DND-41 (cell line): ENCODE measurements at regions not wholly inside any gene's neighbourhood (a gene's known extent, or its start where the extent isn't known, plus 50 kb on each side); places are given as distances from the start of the nearest gene placed in this dataset.

Source experiments
- ATAC-seq: fragments of 200-7000 bp; cut with Tn5 transposase; 3 replicates; pipeline ENCODE4 v1.9.1; 2021; ENCODE audit warnings: low read depth; ENCODE audit not compliant: insufficient read depth
- DNase-seq: peaks from one replicate; pipeline ENCODE4 v3.0.0-alpha.2; 2020
- H2AFZ ChIP-seq: 2 replicates; pipeline ENCODE4 v1.6.0; 2012; ENCODE audit warnings: low read depth, low read length
- H3K27ac ChIP-seq: 2 replicates; pipeline ENCODE4 v1.5.1; 2012; ENCODE audit warnings: low read length, inconsistent platforms
- H3K27me3 ChIP-seq: fragments of 200-600 bp; sonication (generic); 2 replicates; pipeline ENCODE4 v1.6.0; 2012; ENCODE audit warnings: low read length, mild to moderate bottlenecking, inconsistent platforms; ENCODE audit not compliant: insufficient read depth, poor library complexity
- H3K36me3 ChIP-seq: 2 replicates; pipeline ENCODE4 v1.5.1; 2012; ENCODE audit warnings: low read length, inconsistent platforms; ENCODE audit not compliant: insufficient read depth
- H3K4me1 ChIP-seq: 2 replicates; pipeline ENCODE4 v1.5.1; 2012; ENCODE audit warnings: mild to moderate bottlenecking, low read length; ENCODE audit not compliant: insufficient read depth
- H3K4me2 ChIP-seq: 2 replicates; pipeline ENCODE4 v1.6.0; 2012; ENCODE audit warnings: mild to moderate bottlenecking, moderate library complexity, low read length, inconsistent platforms; ENCODE audit not compliant: insufficient read depth
- H3K4me3 ChIP-seq, 2 experiments: fragments of 200-600 bp in 1 of 2; shearing (Covaris generic) in 1 of 2; 2 replicates each; pipeline ENCODE4 v1.5.1; 2012 to 2016; ENCODE audit warnings: inconsistent platforms in 2 of 2, low read length in 2 of 2, mild to moderate bottlenecking in 2 of 2, low read depth in 1 of 2, moderate library complexity in 1 of 2
- H3K79me2 ChIP-seq: 2 replicates; pipeline ENCODE4 v1.6.0; 2012; ENCODE audit warnings: low read length, inconsistent platforms; ENCODE audit not compliant: insufficient read depth
- H3K9ac ChIP-seq: 2 replicates; pipeline ENCODE4 v1.6.0; 2012; ENCODE audit warnings: low read depth, mild to moderate bottlenecking, inconsistent platforms, low read length, moderate library complexity
- H3K9me3 ChIP-seq: 2 replicates; pipeline ENCODE4 v1.5.1; 2012; ENCODE audit warnings: low read length, moderate library complexity, mild to moderate bottlenecking, inconsistent platforms; ENCODE audit not compliant: insufficient read depth, severe bottlenecking
- H4K20me1 ChIP-seq: 2 replicates; pipeline ENCODE4 v1.6.0; 2012; ENCODE audit warnings: low read length; ENCODE audit not compliant: insufficient read depth
- EZH2 ChIP-seq: IDR thresholded peaks from 3 replicates; pipeline ENCODE4 v1.6.1; 2012; ENCODE audit warnings: borderline replicate concordance, low read depth, mild to moderate bottlenecking, moderate library complexity, low read length, inconsistent platforms; ENCODE audit not compliant: severe bottlenecking
- TF ChIP-seq, protein P1 (sequence below): IDR thresholded peaks from 2 replicates; pipeline ENCODE4 v1.5.1; 2012; ENCODE audit warnings: borderline replicate concordance, low read length, moderate library complexity, mild to moderate bottlenecking; ENCODE audit not compliant: poor library complexity, severe bottlenecking; ENCODE audit errors: extremely low read depth

DNA sequence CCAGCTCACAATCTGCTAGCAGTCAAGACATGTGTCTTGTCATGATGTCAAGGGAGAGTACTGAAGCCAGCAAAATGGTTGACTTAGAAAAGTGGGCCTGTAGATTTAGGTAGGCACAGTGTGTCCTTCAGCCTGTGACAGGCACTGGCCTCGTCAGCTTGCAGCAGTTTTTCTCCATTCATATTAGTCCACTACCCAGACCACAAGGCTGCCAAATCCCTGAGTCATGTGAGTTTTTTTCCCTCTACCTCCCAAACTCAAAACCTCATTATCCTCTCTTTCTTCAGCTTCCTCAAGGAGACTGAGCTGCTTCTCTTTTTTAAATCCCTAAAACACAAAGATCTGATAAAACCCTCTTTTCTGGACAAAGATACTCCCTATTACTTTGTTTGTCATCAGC, 102.6 kb upstream of the HS3ST3A1 start:
- no peak overlapping the region for H2AFZ ChIP-seq
- H4K20me1 ChIP-seq = no peaks in the 10 kb centered on the region
- no peak for DNase-seq
- H3K27ac ChIP-seq = no peak overlapping the region
- H3K9ac ChIP-seq = no peak overlapping the region
- TF ChIP-seq, protein P1, sequence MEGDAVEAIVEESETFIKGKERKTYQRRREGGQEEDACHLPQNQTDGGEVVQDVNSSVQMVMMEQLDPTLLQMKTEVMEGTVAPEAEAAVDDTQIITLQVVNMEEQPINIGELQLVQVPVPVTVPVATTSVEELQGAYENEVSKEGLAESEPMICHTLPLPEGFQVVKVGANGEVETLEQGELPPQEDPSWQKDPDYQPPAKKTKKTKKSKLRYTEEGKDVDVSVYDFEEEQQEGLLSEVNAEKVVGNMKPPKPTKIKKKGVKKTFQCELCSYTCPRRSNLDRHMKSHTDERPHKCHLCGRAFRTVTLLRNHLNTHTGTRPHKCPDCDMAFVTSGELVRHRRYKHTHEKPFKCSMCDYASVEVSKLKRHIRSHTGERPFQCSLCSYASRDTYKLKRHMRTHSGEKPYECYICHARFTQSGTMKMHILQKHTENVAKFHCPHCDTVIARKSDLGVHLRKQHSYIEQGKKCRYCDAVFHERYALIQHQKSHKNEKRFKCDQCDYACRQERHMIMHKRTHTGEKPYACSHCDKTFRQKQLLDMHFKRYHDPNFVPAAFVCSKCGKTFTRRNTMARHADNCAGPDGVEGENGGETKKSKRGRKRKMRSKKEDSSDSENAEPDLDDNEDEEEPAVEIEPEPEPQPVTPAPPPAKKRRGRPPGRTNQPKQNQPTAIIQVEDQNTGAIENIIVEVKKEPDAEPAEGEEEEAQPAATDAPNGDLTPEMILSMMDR = no peak
- TF ChIP-seq EZH2 = no peak
- H3K79me2 ChIP-seq = no peaks in the 10 kb centered on the region
- no peak overlapping the region for H3K4me3 ChIP-seq
- H3K9me3 ChIP-seq = no peaks in the 10 kb centered on the region
- no peaks in the 10 kb centered on the region for H3K36me3 ChIP-seq
- H3K4me1 ChIP-seq = no peaks in the 10 kb centered on the region
- no peaks in the 10 kb centered on the region for H3K27me3 ChIP-seq
- ATAC-seq = no peak
- H3K4me2 ChIP-seq = no peak overlapping the region

GRCh38 chr17:13705221-13705620, 103.5 kb upstream of the HS3ST3A1 start:
- DNase-seq = no peak
- no peak for ATAC-seq
- Histone ChIP-seq H3K36me3 (no peaks in the 10 kb centered on the region), H3K4me1 (no peaks in the 10 kb centered on the region), H3K4me2 (no peak overlapping the region), H3K79me2 (no peaks in the 10 kb centered on the region), H3K27me3 (no peaks in the 10 kb centered on the region), H2AFZ (no peak overlapping the region), H4K20me1 (no peaks in the 10 kb centered on the region), H3K9me3 (no peaks in the 10 kb centered on the region), H3K9ac (no peak overlapping the region), H3K4me3 (no peak overlapping the region), H3K27ac (no peak overlapping the region)
- no peak for TF ChIP-seq EZH2

DNA sequence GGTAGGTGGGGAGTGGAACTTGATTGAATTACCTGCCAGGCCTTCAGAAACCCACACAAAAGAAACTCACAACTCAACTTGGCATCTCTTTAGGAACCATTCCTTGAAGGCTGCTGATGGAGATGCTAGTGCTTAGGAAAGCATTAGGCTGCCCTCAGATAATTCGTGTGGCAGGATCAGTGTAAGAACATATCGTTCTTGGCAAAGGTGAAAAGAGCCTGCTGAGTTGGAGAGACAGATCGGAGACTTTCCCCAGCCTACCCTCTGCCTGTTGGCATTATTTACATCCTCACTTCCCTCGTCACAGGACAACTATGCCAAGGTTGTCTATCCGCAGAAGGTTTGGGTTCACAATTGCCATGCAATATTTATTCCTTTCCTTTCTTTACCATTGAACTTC, 120.0 kb upstream of the HS3ST3A1 start:
- no peak overlapping the region for H3K4me3 ChIP-seq
- no peaks in the 10 kb centered on the region for H4K20me1 ChIP-seq
- H3K9ac ChIP-seq = no peak overlapping the region
- H3K79me2 ChIP-seq = no peaks in the 10 kb centered on the region
- H3K9me3 ChIP-seq = no peaks in the 10 kb centered on the region
- H3K27ac ChIP-seq = no peak overlapping the region
- H3K4me2 ChIP-seq = no peak overlapping the region
- H3K27me3 ChIP-seq = no peaks in the 10 kb centered on the region
- H2AFZ ChIP-seq = no peak overlapping the region
- no peak for TF ChIP-seq EZH2
- TF ChIP-seq, protein P1 = no peak
- no peaks in the 10 kb centered on the region for H3K4me1 ChIP-seq
- H3K36me3 ChIP-seq = no peaks in the 10 kb centered on the region
- DNase-seq = no peak
- no peak for ATAC-seq

DNA sequence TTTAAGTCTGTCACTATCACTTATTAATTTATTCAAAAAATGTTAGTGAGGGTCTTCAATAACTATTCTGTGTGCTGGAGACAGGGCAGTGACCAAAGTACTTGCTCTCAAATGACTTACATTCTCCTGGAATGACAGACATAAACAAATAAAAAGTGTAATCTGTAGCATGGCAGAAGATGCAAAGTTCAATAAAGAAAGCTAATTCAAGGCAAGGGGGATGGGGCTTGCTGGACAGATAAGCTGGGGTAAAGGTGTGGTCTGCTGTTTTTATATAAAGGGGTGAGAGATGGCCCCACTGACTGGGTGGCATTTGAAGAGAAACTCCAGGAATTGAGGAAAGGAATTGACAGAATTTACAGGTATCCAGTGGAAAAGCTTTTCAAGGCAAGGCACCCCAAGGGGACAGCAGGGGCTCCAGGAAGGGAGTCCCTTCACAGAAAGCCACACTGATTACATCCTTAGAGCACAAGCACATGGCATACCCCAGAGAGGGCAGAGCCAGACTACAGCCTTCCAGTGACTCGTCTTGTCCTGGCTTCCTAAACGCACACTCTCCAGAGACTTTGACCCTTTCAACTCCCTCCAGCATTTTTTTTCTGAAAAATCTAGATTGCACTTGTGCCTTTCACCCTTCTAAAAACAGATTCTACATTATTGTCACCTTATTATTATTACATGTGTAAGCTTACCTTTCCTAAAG, 123.7 kb upstream of the HS3ST3A1 start:
- ATAC-seq (no peak), DNase-seq (no peak)
- no peak overlapping the region for H3K4me2 ChIP-seq
- no peaks in the 10 kb centered on the region for H3K27me3 ChIP-seq
- H3K9me3 ChIP-seq = no peaks in the 10 kb centered on the region
- TF ChIP-seq, protein P1 = no peak
- TF ChIP-seq EZH2 = no peak
- no peak overlapping the region for H3K27ac ChIP-seq
- no peak overlapping the region for H3K9ac ChIP-seq
- no peaks in the 10 kb centered on the region for H3K4me1 ChIP-seq
- no peaks in the 10 kb centered on the region for H3K79me2 ChIP-seq
- no peak overlapping the region for H2AFZ ChIP-seq
- no peaks in the 10 kb centered on the region for H4K20me1 ChIP-seq
- no peaks in the 10 kb centered on the region for H3K36me3 ChIP-seq
- H3K4me3 ChIP-seq = no peak overlapping the region
